ENCODE measurements at regions not wholly inside any gene's neighbourhood (a gene's known extent, or its start where the extent isn't known, plus 50 kb on each side); places are given as distances from the start of the nearest gene placed in this dataset.

GRCh38 chr7:101733713-101734475, 83.5 kb upstream of the CUX1 start:
- Histone ChIP-seq H3K36me3 (ENCODE audit: control insufficient read depth, insufficient read depth, low read length) (no peaks in the 10 kb centered on the region), H3K27ac (ENCODE audit: low read depth, low read length) (peak overlapping the region; percentile 40), H3K9ac (ENCODE audit: low read length) (no peak overlapping the region), H3K27me3 (ENCODE audit: control insufficient read depth, insufficient read depth, low read length) (no peaks in the 10 kb centered on the region), H3K4me3 (ENCODE audit: low read length) (peak overlapping the region; percentile 59), H3K4me1 (ENCODE audit: control insufficient read depth, insufficient read depth, low read length) (no peaks in the 10 kb centered on the region)

- Histone ChIP-seq H3K27ac (ENCODE audit: low read depth, low read length) (no peak overlapping the region), H3K27me3 (ENCODE audit: control insufficient read depth, insufficient read depth, low read length) (no peaks in the 10 kb centered on the region), H3K9ac (ENCODE audit: low read length) (no peak overlapping the region), H3K4me3 (ENCODE audit: low read length) (no peak overlapping the region), H3K4me1 (ENCODE audit: control insufficient read depth, insufficient read depth, low read length) (no peaks in the 10 kb centered on the region), H3K36me3 (ENCODE audit: control insufficient read depth, insufficient read depth, low read length) (no peaks in the 10 kb centered on the region)
These were observed 81.3 kb upstream of the CUX1 start for GRCh38 chr7:101736084-101736483.

GRCh38 chr7:101739775-101740398, 77.5 kb upstream of the CUX1 start:
- Histone ChIP-seq H3K4me1 (ENCODE audit: control insufficient read depth, insufficient read depth, low read length) (no peaks in the 10 kb centered on the region), H3K27ac (ENCODE audit: low read depth, low read length) (no peak overlapping the region)

GRCh38 chr7:101740981-101741725, 76.3 kb upstream of the CUX1 start:
- Histone ChIP-seq H3K36me3 (ENCODE audit: control insufficient read depth, insufficient read depth, low read length) (no peaks in the 10 kb centered on the region), H3K9ac (ENCODE audit: low read length) (no peak overlapping the region), H3K27me3 (ENCODE audit: control insufficient read depth, insufficient read depth, low read length) (peaks cover 3% of the 10 kb centered on the region), H3K27ac (ENCODE audit: low read depth, low read length) (no peak overlapping the region), H3K4me1 (ENCODE audit: control insufficient read depth, insufficient read depth, low read length) (no peaks in the 10 kb centered on the region), H3K4me3 (ENCODE audit: low read length) (no peak overlapping the region)

More at GRCh38 chr7:101739775-101740398, 77.5 kb upstream of the CUX1 start:
- H3K9ac ChIP-seq (ENCODE audit: low read length) = no peak overlapping the region
- peaks cover 3% of the 10 kb centered on the region for H3K27me3 ChIP-seq (ENCODE audit: control insufficient read depth, insufficient read depth, low read length)
- H3K36me3 ChIP-seq (ENCODE audit: control insufficient read depth, insufficient read depth, low read length) = no peaks in the 10 kb centered on the region
- no peak overlapping the region for H3K4me3 ChIP-seq (ENCODE audit: low read length)

GRCh38 chr7:101743241-101743994, 74.0 kb upstream of the CUX1 start:
- H3K27me3 ChIP-seq (ENCODE audit: control insufficient read depth, insufficient read depth, low read length) = peaks cover 6% of the 10 kb centered on the region
- H3K36me3 ChIP-seq (ENCODE audit: control insufficient read depth, insufficient read depth, low read length) = no peaks in the 10 kb centered on the region
- no peak overlapping the region for H3K9ac ChIP-seq (ENCODE audit: low read length)
- H3K4me3 ChIP-seq (ENCODE audit: low read length) = peak overlapping the region; percentile 72
- H3K27ac ChIP-seq (ENCODE audit: low read depth, low read length) = no peak overlapping the region
- H3K4me1 ChIP-seq (ENCODE audit: control insufficient read depth, insufficient read depth, low read length) = no peaks in the 10 kb centered on the region

- Histone ChIP-seq H3K4me3 (ENCODE audit: low read length) (no peak overlapping the region), H3K27ac (ENCODE audit: low read depth, low read length) (no peak overlapping the region), H3K27me3 (ENCODE audit: control insufficient read depth, insufficient read depth, low read length) (peaks cover 6% of the 10 kb centered on the region), H3K9ac (ENCODE audit: low read length) (no peak overlapping the region), H3K36me3 (ENCODE audit: control insufficient read depth, insufficient read depth, low read length) (no peaks in the 10 kb centered on the region), H3K4me1 (ENCODE audit: control insufficient read depth, insufficient read depth, low read length) (no peaks in the 10 kb centered on the region)
These were observed 73.4 kb upstream of the CUX1 start for GRCh38 chr7:101743995-101744360.

GRCh38 chr7:101744588-101744987, 72.8 kb upstream of the CUX1 start:
- H3K4me3 ChIP-seq (ENCODE audit: low read length) = no peak overlapping the region
- H3K9ac ChIP-seq (ENCODE audit: low read length) = no peak overlapping the region
- H3K27me3 ChIP-seq (ENCODE audit: control insufficient read depth, insufficient read depth, low read length) = peaks cover 6% of the 10 kb centered on the region
- no peaks in the 10 kb centered on the region for H3K36me3 ChIP-seq (ENCODE audit: control insufficient read depth, insufficient read depth, low read length)
- H3K27ac ChIP-seq (ENCODE audit: low read depth, low read length) = no peak overlapping the region
- H3K4me1 ChIP-seq (ENCODE audit: control insufficient read depth, insufficient read depth, low read length) = no peaks in the 10 kb centered on the region

GRCh38 chr7:101746314-101746713, 71.1 kb upstream of the CUX1 start:
- Histone ChIP-seq H3K27me3 (ENCODE audit: control insufficient read depth, insufficient read depth, low read length) (peaks cover 6% of the 10 kb centered on the region), H3K27ac (ENCODE audit: low read depth, low read length) (no peak overlapping the region), H3K36me3 (ENCODE audit: control insufficient read depth, insufficient read depth, low read length) (no peaks in the 10 kb centered on the region), H3K4me1 (ENCODE audit: control insufficient read depth, insufficient read depth, low read length) (no peaks in the 10 kb centered on the region), H3K9ac (ENCODE audit: low read length) (no peak overlapping the region), H3K4me3 (ENCODE audit: low read length) (no peak overlapping the region)

- Histone ChIP-seq H3K4me3 (ENCODE audit: low read length) (no peak overlapping the region), H3K9ac (ENCODE audit: low read length) (no peak overlapping the region), H3K36me3 (ENCODE audit: control insufficient read depth, insufficient read depth, low read length) (no peaks in the 10 kb centered on the region), H3K27me3 (ENCODE audit: control insufficient read depth, insufficient read depth, low read length) (peaks cover 6% of the 10 kb centered on the region), H3K27ac (ENCODE audit: low read depth, low read length) (no peak overlapping the region), H3K4me1 (ENCODE audit: control insufficient read depth, insufficient read depth, low read length) (no peaks in the 10 kb centered on the region)
These were observed 70.2 kb upstream of the CUX1 start for GRCh38 chr7:101747053-101747878.

GRCh38 chr7:101747879-101748345, 69.5 kb upstream of the CUX1 start:
- Histone ChIP-seq H3K27me3 (ENCODE audit: control insufficient read depth, insufficient read depth, low read length) (peaks cover 6% of the 10 kb centered on the region), H3K27ac (ENCODE audit: low read depth, low read length) (no peak overlapping the region), H3K9ac (ENCODE audit: low read length) (no peak overlapping the region), H3K4me1 (ENCODE audit: control insufficient read depth, insufficient read depth, low read length) (no peaks in the 10 kb centered on the region), H3K36me3 (ENCODE audit: control insufficient read depth, insufficient read depth, low read length) (no peaks in the 10 kb centered on the region), H3K4me3 (ENCODE audit: low read length) (no peak overlapping the region)

GRCh38 chr7:101749891-101750290, 67.5 kb upstream of the CUX1 start:
- H3K4me1 ChIP-seq (ENCODE audit: control insufficient read depth, insufficient read depth, low read length) = no peaks in the 10 kb centered on the region
- no peak overlapping the region for H3K4me3 ChIP-seq (ENCODE audit: low read length)
- no peaks in the 10 kb centered on the region for H3K36me3 ChIP-seq (ENCODE audit: control insufficient read depth, insufficient read depth, low read length)
- peaks cover 3% of the 10 kb centered on the region for H3K27me3 ChIP-seq (ENCODE audit: control insufficient read depth, insufficient read depth, low read length)
- H3K9ac ChIP-seq (ENCODE audit: low read length) = no peak overlapping the region
- H3K27ac ChIP-seq (ENCODE audit: low read depth, low read length) = no peak overlapping the region

Measured in rectal smooth muscle tissue (tissue), 1 donor.